Right lobe of liver (tissue), 4 donors: ENCODE measurements at regions not wholly inside any gene's neighbourhood (a gene's known extent, or its start where the extent isn't known, plus 50 kb on each side); places are given as distances from the start of the nearest gene placed in this dataset.

Source experiments
- POLR2A ChIP-seq: fragments of 450-650 bp; IDR thresholded peaks from one replicate; pipeline ENCODE4 v1.6.1; 2017; ENCODE audit warnings: antibody characterized with exemption, mild to moderate bottlenecking
- TF ChIP-seq, protein P1 (sequence below), 4 donors: fragments of 200-600 bp in 3 of 4; fragments of 450-650 bp in 1 of 4; IDR thresholded peaks; one replicate each; pipeline versions ENCODE4 v1.5.1 to v1.8.0; 2016 to 2022; ENCODE audit warnings: antibody characterized with exemption in 4 of 4, mild to moderate bottlenecking in 2 of 4
- donor health status: DM: no; HTN: no; CAD: no.
- donor health status: DM: no; HTN: no; CAD: no.
- donor health status: DM: no; HTN: yes; CAD: no.

DNA sequence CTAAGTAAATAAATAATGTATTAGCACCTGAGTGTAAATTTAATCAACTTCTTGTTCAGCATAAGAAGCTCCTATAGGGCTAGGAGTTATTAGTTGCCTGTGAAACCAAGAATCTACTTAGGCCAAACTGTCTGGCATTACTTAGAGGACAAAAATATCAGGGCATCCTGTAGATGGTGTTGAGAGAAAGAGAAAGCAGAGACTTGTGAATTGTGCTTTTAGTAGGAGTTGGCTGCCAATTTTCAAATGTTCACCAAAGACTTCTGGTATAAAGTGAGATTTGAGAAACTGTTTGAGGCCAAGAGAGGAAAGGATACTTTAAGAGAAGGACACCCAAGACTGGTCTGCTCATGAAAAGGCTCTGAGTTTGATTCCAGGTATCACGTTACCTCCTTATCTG is 315.5 kb upstream of the DEPDC1 start:
- TF ChIP-seq, protein P1, sequence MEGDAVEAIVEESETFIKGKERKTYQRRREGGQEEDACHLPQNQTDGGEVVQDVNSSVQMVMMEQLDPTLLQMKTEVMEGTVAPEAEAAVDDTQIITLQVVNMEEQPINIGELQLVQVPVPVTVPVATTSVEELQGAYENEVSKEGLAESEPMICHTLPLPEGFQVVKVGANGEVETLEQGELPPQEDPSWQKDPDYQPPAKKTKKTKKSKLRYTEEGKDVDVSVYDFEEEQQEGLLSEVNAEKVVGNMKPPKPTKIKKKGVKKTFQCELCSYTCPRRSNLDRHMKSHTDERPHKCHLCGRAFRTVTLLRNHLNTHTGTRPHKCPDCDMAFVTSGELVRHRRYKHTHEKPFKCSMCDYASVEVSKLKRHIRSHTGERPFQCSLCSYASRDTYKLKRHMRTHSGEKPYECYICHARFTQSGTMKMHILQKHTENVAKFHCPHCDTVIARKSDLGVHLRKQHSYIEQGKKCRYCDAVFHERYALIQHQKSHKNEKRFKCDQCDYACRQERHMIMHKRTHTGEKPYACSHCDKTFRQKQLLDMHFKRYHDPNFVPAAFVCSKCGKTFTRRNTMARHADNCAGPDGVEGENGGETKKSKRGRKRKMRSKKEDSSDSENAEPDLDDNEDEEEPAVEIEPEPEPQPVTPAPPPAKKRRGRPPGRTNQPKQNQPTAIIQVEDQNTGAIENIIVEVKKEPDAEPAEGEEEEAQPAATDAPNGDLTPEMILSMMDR (IDR thresholded peaks at IDR 0.05): no peak
- TF ChIP-seq POLR2A: no peak
